ENCODE measurements at regions not wholly inside any gene's neighbourhood (a gene's known extent, or its start where the extent isn't known, plus 50 kb on each side); places are given as distances from the start of the nearest gene placed in this dataset.

GRCh38 chr6:14718861-14719260 lies 527.0 kb upstream of the JARID2 start:
- no peak for ATAC-seq
- TF ChIP-seq ARNTL (CRISPR knock-in tag; IDR thresholded peaks at IDR 0.05; ENCODE audit: borderline replicate concordance, low read depth) (no peak), CSDC2 (CRISPR knock-in tag; IDR thresholded peaks at IDR 0.05) (no peak), OSR1 (CRISPR knock-in tag; IDR thresholded peaks at IDR 0.05) (no peak), RARB (CRISPR knock-in tag; IDR thresholded peaks at IDR 0.05) (no peak), ISL1 (CRISPR knock-in tag; IDR thresholded peaks at IDR 0.05) (no peak), CSRNP3 (CRISPR knock-in tag; IDR thresholded peaks at IDR 0.05) (no peak), BACH2 (CRISPR knock-in tag; IDR thresholded peaks at IDR 0.05; ENCODE audit: borderline replicate concordance) (no peak), PPARA (CRISPR knock-in tag; IDR thresholded peaks at IDR 0.05; ENCODE audit: borderline replicate concordance) (no peak), SNAI2 (CRISPR knock-in tag; IDR thresholded peaks at IDR 0.05) (no peak)

- TF ChIP-seq TCF4 (CRISPR knock-in tag; IDR thresholded peaks at IDR 0.05; ENCODE audit: borderline replicate concordance), result no peak
- ATAC-seq, result no peak
Measured at GRCh38 chr6:14719270-14719669, 526.6 kb upstream of the JARID2 start.

GRCh38 chr6:14720411-14721102 lies 525.3 kb upstream of the JARID2 start:
- no peak for ATAC-seq
- TF ChIP-seq SNAI2 (CRISPR knock-in tag; IDR thresholded peaks at IDR 0.05), result no peak
- TF ChIP-seq ZFP30 (CRISPR knock-in tag; IDR thresholded peaks at IDR 0.05), result no peak
- no peak for TF ChIP-seq ZNF70 (CRISPR knock-in tag; IDR thresholded peaks at IDR 0.05)
- no peak for TF ChIP-seq POU6F1 (CRISPR knock-in tag; IDR thresholded peaks at IDR 0.05; ENCODE audit: borderline replicate concordance, low read depth)
- no peak for TF ChIP-seq ZNF565 (CRISPR knock-in tag; conservative IDR thresholded peaks at IDR 0.05; ENCODE audit: low read depth)
- TF ChIP-seq TOX (CRISPR knock-in tag; IDR thresholded peaks at IDR 0.05; ENCODE audit: borderline replicate concordance), result no peak
- TF ChIP-seq ARNTL (CRISPR knock-in tag; IDR thresholded peaks at IDR 0.05; ENCODE audit: borderline replicate concordance, low read depth), result no peak
- no peak for TF ChIP-seq PPARA (CRISPR knock-in tag; IDR thresholded peaks at IDR 0.05; ENCODE audit: borderline replicate concordance)
- no peak for TF ChIP-seq TCF4 (CRISPR knock-in tag; IDR thresholded peaks at IDR 0.05; ENCODE audit: borderline replicate concordance)
- TF ChIP-seq GLIS3 (CRISPR knock-in tag; IDR thresholded peaks at IDR 0.05), result no peak
- TF ChIP-seq ISL1 (CRISPR knock-in tag; IDR thresholded peaks at IDR 0.05), result no peak
- TF ChIP-seq PATZ1 (CRISPR knock-in tag; IDR thresholded peaks at IDR 0.05; ENCODE audit: borderline replicate concordance), result no peak
- TF ChIP-seq CREB5 (CRISPR knock-in tag; IDR thresholded peaks at IDR 0.05; ENCODE audit: low read depth), result no peak

GRCh38 chr6:14721103-14721758 lies 524.6 kb upstream of the JARID2 start:
- no peak for ATAC-seq
- TF ChIP-seq ZFP30 (CRISPR knock-in tag; IDR thresholded peaks at IDR 0.05) (no peak), POU6F1 (CRISPR knock-in tag; IDR thresholded peaks at IDR 0.05; ENCODE audit: borderline replicate concordance, low read depth) (no peak), ISL1 (CRISPR knock-in tag; IDR thresholded peaks at IDR 0.05) (no peak), ESRRG (CRISPR knock-in tag; IDR thresholded peaks at IDR 0.05) (no peak), ZC3H10 (CRISPR knock-in tag; IDR thresholded peaks at IDR 0.05) (no peak), GLIS3 (CRISPR knock-in tag; IDR thresholded peaks at IDR 0.05) (no peak), CREB5 (CRISPR knock-in tag; IDR thresholded peaks at IDR 0.05; ENCODE audit: low read depth) (no peak), BACH2 (CRISPR knock-in tag; IDR thresholded peaks at IDR 0.05; ENCODE audit: borderline replicate concordance) (no peak), PATZ1 (CRISPR knock-in tag; IDR thresholded peaks at IDR 0.05; ENCODE audit: borderline replicate concordance) (no peak), ARNTL (CRISPR knock-in tag; IDR thresholded peaks at IDR 0.05; ENCODE audit: borderline replicate concordance, low read depth) (no peak), TOX (CRISPR knock-in tag; IDR thresholded peaks at IDR 0.05; ENCODE audit: borderline replicate concordance) (no peak), TCF4 (CRISPR knock-in tag; IDR thresholded peaks at IDR 0.05; ENCODE audit: borderline replicate concordance) (no peak), OSR1 (CRISPR knock-in tag; IDR thresholded peaks at IDR 0.05) (no peak)
